NCI-H2029 treated with DMSO at 0.1 percent for 48 hours (cell line): ENCODE measurements at regions not wholly inside any gene's neighbourhood (a gene's known extent, or its start where the extent isn't known, plus 50 kb on each side); places are given as distances from the start of the nearest gene placed in this dataset.
"Not testable (repeated sequence)": the region's sequence is repeated elsewhere in the genome, so short reads cannot be mapped to it uniquely, and the experiment has no call there.

Source experiments
- DNase-seq: peaks from one replicate; lab custom pipeline; 2025; lab: John Stamatoyannopoulos, UW

DNA sequence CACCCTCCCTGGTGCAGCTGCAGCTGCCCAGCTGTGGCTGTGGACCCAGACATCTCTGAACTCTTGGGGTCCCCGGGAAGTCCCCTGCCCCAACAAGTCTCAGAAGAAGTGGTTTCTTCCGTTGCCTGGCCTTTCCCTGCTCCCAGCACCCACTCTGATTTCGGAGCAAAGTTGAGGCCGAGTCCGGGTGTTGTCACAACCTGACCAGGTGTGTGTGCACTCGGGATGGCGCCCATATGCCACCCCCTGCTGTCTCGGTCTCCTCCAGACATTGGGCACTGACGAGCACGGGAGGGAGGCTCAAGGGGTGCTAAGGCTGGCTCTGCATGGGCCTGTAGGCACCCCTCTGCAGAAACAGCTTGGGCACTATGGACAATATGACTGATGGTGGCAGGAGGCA is 1055.3 kb downstream of the REEP3 start:
- no peak for DNase-seq

DNA sequence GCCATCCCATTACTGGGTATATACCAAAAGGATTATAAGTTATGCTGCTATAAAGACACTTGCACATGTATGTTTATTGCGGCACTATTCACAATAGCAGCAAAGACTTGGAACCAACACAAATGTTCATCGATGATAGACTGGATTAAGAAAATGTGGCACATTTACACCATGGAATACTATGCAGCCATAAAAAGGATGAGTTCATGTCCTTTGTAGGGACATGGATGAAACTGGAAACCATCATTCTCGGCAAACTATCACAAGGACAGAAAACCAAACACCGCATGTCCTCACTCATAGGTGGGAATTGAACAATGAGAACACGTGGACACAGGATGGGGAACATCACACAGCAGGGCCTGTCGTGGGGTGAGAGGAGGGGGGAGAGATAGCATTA is 1057.6 kb downstream of the REEP3 start:
- not testable (repeated sequence) for DNase-seq

DNA sequence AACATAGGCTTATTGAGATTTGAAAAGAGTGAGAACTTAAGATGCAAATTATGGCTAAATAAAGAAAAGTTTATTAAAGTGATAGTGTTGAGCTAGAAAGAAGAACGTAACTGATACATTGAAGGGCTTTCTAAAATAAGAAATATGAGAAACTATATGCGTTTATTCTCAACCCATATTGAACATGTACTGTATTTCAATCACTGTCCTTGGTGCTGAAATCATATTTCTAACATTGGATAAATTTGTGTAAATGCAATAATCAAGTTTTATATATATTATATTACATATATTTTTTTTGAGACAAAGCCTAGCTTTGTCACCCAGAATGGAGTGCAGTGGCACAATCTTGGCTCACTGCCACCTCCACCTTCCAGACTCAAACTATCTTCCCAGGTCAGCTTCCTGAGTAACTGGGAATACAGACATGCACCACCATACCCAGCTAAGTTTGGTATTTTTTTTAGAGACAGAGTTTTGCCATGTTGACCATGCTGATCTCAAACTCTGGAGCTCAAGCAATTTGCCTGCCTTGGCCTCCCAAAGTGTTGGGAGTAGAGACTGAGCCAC is 1065.8 kb downstream of the REEP3 start:
- no peak for DNase-seq

DNA sequence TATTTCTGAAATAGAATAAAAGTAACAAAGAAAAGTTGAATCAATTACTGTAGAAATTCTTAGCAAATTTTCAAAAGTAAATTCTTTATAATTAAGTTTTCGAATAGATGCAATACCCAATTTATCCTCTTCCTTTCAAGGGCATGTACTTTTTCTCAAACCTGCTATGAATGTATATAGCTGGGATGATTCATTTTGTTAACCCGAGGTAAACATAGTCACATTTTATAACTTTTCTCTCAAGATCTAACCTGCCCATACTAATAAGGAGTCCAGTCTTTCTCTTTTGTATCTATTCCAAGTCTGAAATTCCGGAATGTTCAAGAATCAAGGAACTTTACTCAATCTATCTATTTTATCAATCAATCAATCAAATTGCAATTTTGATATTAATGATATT is 1072.9 kb downstream of the REEP3 start:
- no peak for DNase-seq

DNA sequence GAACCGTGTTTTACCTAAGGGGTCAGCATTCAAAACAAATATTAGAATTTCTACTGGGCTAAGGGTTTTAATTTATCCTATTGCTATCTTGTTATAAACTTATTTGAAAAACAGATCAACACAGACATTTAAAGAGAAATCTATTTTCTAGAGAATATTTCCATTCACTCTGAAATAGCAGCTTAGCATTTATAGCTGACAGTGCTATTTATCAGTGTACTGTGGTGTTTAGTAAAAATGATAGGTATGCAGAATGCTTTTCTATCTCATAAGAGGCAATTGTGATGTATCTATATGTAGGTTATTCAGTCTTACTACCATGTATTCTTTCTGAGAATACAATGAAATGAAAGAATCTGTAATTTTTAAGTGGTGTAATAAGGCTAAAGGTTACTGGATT is 1077.4 kb downstream of the REEP3 start:
- no peak for DNase-seq

DNA sequence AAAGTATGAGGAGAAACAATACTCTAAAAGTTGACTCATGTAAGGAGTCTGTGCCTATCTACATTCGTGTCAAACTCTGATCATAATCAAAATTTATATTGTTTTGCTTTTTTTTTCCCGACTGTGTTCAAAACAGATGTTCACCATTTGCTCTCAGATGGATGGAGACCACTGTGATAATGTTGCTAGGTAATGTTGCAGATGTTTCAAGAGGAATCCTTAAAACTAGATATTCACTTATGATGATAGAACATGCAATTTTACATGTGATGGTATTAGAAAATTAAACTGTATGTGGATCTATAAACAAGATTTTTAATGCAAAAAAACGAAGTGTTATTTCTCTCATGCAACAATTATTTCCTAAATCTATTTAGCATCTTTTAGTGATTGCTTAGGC is 1080.1 kb downstream of the REEP3 start:
- DNase-seq: no peak

DNA sequence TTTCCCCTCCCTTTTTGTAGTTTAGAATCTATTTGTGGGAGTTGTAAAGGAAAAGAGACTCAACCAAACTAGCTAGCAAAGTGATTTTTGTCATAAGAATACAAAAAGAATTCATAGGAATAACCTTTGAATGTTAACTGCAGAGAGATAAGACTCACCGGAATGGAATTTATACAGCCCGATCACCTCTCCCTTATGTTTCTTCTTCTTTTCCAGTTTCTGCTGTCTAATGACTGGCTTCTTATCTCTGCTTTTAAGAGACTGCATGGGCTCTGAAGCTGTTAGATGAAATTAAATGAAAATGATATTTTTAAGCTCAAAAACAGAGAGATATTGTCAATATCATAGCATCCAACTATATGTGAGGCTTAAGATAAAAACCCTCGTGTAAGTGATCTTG is 1095.9 kb downstream of the REEP3 start:
- DNase-seq: no peak

DNA sequence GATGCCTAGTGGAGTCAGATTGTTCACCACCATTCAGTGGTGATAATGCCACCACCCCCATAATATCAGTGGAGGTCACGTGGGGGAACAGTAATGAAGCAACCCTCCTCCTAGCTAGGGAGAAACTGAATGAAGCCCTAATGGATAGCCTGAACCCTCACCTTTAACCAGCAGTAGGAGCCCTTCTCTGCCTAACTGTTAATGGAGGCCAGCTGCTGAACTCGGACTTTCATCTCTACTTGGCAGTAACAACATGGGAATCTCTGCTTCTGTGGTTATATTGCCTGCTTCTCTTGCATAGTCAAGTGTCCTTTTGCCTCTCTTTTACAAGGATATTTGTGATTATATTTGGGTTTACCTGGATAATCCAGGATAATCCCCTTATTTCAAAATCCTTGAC is 1097.9 kb downstream of the REEP3 start:
- DNase-seq: no peak

DNA sequence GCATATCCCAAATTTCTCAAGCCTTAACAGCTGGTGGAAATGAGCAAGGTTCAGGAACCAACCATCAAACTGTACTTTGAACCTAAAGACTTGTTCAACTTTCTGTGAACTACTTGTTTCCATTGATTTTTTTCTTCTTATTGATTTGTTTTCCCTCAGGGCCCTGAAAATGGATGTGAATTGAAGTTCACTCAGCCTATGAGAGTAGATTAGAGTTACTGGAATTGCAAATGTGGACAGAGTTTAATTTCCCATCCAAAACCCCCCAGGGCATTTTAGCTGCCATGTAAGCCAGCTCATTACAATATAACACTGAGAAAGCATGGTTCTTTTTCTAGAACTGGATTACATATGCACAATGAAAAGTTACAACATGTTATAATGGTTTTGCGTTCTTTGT is 1105.7 kb downstream of the REEP3 start:
- DNase-seq: no peak

DNA sequence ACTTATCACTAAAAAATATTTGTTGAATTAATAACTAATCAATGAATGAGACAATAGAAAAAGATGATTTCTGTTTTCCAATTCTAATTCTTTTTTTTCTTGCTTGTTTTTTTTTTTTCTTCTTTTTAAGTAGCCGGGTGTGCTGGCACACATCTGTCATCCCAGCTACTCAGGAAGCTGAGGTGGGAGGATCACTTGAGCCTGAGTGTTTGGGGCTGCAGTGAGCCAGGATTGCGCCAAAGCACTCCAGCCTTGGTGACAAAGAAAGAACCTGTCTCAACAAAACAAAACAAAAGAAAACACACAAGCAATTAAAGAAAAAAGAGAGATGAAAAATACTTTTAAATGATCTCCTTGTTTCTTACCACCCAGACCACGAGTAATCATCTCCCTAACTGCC is 1109.3 kb downstream of the REEP3 start:
- DNase-seq: no peak

DNA sequence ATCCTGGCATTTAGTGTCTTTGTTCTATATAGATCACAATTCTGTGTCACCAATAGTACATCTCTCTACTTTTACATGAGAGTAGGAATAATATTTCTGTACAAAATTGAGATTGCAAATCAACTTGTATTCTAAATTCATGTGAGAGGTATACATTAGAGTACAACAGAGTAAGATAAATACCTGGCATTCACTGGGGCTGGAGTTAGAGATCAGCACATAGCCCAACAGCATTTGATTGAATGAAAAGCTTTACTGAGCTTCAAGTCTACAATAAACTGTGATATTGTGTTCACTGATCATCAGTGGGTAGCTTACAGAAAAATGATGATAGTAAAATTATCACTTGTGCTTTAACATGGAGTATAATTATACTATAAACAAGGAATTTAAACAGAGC is 1114.7 kb downstream of the REEP3 start:
- DNase-seq: no peak

DNA sequence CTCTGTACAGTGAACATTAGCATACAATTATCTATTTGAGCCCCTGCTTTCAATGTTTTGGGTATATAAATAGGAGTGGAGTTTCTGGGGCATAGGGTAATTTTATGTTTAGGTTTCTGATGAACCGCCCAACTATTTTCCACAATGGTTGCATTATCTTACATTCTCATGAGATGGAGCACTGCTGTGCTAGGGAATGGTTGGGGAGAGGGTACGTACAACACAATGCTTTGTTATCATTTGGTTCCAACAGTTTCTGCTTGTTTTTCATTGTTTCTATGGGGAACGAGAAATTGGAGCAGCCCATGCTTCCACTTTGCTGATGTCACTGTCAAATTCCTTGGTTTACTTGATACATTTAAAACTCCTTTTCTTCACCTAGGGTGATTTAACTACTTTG is 1115.3 kb downstream of the REEP3 start:
- no peak for DNase-seq

DNA sequence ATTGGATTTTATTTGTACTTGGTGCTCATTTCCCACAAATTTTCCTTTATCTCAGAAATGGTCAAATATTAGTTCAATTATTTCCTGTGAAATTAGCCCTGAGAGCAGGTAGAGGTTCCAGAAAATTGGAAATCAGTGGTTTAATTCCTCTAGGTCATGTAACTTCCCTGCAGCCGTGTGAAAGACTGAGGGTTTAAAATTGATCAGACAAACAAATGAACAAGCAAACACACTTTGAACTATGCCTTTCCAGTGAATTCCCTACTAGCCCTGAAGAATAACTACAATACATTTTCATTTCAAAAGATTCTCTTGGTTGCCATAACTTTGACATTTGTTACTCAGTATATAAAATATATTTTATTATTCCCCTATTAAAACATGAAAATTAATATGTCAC is 1116.7 kb downstream of the REEP3 start:
- DNase-seq: no peak

DNA sequence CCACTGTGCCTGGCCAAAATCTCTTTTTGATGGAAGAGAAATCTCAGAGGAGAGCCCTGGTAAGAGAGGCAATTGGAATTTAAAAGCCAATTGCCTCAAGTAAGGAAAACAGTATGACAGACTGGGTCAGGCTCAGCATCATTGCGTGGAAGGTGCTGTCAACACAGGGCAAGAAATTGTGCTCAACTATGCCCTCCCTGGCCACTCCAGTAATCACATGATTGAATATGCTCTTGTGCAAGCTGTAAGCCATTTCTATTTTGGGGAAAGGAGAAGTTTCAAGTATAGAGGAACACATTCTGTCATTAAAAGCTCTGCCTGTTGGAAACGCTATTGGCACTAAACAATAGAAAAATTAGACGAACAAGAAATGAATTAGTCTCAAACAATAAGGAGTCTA is 1127.7 kb downstream of the REEP3 start:
- DNase-seq: no peak

DNA sequence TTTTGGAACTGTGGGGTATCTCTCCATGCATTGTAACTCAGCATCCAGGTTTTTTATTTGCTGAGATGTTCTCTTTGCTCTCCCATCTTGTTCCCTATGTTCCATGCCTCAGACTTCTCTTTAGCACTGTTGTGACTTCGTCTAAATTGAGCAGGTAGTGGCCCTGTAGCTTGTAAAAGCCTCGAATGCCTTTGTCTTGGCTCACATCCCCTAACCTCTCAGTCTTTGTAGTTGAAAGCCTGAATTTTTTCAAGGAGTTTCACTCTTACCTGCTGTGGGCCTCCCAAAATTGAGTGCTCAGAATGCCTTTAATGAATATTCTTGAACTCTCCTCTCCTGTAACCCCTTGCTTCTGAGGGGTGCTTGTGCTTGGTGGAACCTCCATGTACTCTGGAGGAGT is 1137.3 kb downstream of the REEP3 start:
- no peak for DNase-seq

DNA sequence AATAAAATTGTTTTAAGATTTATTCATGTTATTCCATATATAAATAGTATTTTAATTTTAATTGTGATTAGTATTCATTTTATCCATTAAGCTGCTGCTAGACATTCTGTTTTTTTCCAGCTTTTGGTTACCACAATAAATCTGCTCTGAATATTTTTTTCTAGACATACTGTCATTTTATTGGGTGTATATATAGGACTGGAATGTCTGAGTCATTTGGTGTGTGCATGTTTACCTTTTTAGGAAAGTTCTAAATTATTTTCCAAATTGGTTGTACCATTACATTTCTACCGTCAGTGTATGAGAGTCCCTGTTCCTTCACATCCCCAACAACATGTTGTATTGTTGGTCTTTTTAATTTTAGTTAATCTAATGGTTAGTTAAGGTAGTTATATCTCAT is 1138.1 kb downstream of the REEP3 start:
- DNase-seq: no peak

DNA sequence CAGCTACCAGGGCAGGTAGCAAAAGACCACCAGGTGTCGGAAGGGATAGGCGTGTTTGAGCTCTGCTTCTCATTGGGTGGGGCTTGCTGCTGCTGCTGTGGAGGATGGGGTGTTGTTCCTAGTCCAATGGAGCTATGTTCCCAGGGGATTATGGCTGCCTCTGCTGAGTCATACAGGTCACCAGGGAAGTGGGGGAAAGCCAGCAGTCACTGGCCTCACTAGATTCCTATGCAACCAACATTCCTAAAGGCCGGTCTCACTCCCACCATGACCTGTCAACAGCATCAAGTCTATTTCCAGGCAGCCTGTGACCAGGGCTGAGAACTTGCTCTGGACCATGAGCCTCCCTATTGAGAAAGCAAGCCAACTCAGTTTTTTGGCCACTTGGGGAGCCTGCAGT is 1160.8 kb downstream of the REEP3 start:
- DNase-seq: no peak

DNA sequence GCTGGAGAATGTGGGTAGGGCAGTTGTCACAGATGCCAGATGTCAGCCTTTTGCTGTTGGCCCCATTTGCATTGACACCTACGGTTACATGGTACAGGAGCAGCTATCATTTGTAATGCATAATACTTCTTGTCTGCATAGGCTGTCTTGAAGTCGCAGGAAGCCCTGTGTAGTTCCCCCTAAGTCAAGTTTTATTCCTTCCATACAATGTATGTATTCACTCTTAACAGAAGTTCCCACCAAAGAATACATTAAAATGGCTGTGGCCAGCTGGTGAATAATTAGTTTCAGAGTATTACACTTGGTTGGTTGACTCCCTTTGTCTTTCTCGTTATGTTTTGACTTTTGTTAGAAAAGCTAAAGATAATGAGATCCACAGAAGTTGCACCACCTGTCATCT is 1169.0 kb downstream of the REEP3 start:
- DNase-seq: no peak

DNA sequence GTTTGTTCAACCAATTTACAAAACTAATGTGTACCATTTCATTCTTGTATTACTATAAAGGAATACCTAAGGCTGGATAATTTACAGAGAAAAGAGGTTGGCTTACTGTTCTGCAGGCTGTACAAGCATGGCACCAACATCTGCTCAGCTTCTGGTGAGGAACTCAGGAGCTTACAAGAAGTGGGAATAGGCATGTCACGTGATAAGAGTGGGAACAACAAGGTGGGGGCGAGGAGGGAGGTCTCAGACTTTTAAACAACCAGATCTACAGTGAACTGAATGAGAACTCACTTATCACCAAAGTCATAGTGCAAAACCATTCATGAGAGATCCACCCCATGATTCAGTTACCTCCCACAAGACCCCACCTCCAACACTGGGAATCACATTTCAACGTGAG is 1178.0 kb downstream of the REEP3 start:
- DNase-seq: no peak

DNA sequence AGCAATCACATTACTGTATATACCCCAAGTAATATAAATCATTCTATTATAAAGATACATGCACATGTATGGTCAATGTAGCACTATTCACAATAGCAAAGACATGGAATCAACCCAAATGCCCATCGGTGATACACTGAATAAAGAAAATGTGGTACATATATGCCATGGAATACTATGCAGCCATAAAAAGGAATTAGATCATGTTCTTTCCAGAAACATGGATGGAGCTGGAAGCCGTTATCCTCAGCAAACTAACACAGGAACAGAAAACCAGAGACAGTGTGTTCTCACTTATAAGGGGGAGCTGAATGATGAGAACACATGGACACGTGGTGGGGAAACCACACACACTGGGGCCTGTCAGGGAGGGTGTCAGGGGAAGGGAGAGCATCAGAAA is 1180.9 kb downstream of the REEP3 start:
- DNase-seq: not testable (repeated sequence)

DNA sequence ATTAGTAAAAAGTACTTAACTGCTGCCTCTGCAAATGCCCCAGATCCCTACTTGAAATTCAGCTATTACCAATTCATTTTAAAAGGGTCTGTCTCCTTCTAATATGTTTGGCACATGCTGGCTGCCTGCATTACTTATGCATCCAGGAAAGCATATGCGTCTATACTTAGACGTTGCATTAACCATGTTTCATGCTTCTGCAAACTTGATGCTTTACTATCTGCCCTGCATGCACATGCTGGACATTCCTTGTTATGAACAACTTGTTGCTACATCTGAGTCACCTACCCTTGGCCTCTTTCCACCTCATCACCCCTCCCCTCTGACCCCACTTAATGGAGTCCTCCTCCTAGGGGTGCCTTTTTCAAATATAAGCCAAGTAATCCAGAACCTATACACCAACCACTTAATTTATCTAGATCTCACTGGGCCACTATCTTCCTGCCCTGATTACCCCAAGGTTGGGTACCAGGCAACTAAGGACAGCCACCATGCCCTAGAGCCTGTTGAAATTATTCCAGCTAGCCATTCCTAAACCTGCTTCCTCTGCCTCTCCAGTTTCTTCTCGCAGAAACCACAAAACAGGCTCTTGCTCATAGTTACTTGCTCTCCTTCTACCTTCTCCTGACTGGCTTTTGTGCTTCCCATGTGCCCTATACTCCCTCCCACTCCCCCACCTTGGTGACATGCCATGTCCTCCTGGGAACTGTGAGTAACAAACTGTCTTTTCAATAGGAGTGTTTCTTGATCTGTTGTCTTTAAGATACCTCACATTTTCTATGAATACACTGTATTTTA is 1187.9 kb downstream of the REEP3 start:
- no peak for DNase-seq

DNA sequence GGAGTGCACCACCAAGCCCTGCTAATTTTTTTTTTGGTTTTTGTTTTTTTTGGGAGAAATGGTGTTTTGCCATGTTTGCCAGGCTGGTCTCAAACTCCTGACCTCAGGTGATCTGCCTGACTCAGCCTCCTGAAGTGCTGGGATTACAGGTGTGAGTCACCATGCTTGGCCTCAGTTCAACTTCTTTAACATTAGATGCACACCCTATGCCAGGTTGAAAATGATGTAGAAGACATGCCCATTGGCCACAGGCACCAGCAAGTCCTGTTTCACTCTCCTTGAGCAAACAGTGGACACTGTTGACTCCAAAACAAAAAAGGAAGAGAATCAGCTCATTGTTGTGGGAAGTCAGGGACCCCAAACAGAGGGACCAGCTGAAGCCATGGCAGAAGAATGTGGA is 1205.3 kb downstream of the REEP3 start:
- DNase-seq: no peak

DNA sequence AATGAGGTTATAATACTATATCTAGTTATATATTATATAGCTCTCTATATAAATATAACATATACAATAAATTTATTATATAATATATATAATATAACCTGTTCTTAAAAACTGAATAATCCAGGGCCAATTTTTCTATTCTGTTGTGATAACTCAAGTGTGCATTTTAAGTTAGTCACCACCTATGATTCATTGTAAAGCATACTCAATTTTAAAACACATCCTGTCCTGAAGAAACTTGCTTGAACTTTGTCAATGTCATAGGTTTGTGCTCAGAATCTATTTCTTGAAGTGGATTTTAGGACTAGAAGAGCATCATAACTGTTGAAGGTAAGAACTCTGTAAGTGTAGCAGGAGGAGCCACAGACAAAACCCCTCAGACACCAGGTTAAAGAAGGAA is 1209.8 kb downstream of the REEP3 start:
- DNase-seq: no peak

DNA sequence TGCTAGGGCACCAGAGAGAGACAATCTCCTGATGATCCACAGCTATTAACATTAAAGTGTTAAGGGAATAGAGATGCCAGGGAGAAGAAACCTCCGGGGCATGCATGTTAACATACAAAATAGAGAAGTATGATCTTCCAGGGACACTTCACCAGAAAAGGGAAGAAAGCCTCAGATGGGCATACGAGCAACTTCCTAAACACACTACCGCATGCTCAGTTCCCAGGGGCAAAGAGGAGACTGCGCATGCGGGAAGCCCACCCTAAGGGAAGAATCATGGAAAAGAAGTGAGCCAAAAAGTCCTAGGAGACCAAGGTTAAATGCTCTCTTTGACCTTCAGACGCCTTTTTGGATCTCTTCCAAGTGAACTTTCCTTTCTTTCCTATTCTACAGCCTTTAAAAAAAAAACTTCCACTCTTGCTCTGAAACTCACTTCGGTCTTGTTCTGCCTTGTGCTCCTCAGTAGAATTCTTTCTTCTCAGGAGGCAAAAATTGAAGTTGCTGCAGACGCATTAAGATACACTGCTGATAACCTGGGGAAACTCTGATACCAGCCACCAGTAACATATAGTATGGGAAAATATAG is 1211.3 kb downstream of the REEP3 start:
- DNase-seq: no peak
